HepG2 (cell line): ENCODE measurements at regions not wholly inside any gene's neighbourhood (a gene's known extent, or its start where the extent isn't known, plus 50 kb on each side); places are given as distances from the start of the nearest gene placed in this dataset.

Experiments used
- ATAC-seq: fragments of 200-7000 bp; cut with Tn5 transposase; 3 replicates; pipeline ENCODE4 v1.9.1; 2020; ENCODE audit warnings: mild to moderate bottlenecking, moderate library complexity
- BruUV-seq: library from RNA; stranded (reverse); fragments of 400-500 nt; replicated peaks from 2 replicates; lab custom pipeline; 2021; lab: Mats Ljungman, UMichigan
- CTCF ChIA-PET: fragments of 300-600 bp; formaldehyde crosslinking; extraction: SDS; loops from one replicate; lab custom pipeline; 2021; ENCODE audit warnings: low total read pairs, inconsistent platforms, low intra/inter-chr PET ratio; lab: Yijun Ruan, JAX
- POLR2A ChIA-PET: fragments of 350-600 bp; sonication (Branson Sonifier 250); formaldehyde crosslinking; loops from one replicate; lab custom pipeline; 2020; ENCODE audit warnings: antibody characterized with exemption, inconsistent platforms; lab: Yijun Ruan, JAX
- DNase-seq: peaks from one replicate; pipeline ENCODE4 v3.0.0-alpha.2; 2015; ENCODE audit warnings: low spot score
- FAIRE-seq: peaks from 3 replicates; lab custom pipeline; 2011; peaks lifted over from hg19 to GRCh38; lab: Jason Lieb, UNC
- H2AFZ ChIP-seq: one replicate; pipeline ENCODE4 v1.6.1; 2011; ENCODE audit warnings: low read length, inconsistent platforms
- H3K27ac ChIP-seq: fragments of 300-600 bp; 3 replicates; pipeline ENCODE4 v1.8.0; 2011; ENCODE audit warnings: mixed run types, mild to moderate bottlenecking, mixed read lengths, low read length, inconsistent platforms; ENCODE audit not compliant: insufficient read depth; ENCODE audit errors: extremely low read length
- H3K27me3 ChIP-seq, 2 experiments: fragments of 200-600 bp in 1 of 2; 2 replicates in 1 of 2; 3 replicates in 1 of 2; pipeline versions ENCODE4 v1.6.0 to v1.8.0; 2011; ENCODE audit warnings: low read length in 2 of 2, mild to moderate bottlenecking in 2 of 2, moderate library complexity in 2 of 2, inconsistent platforms in 1 of 2; ENCODE audit not compliant: insufficient read depth in 2 of 2, control insufficient read depth in 1 of 2
- H3K36me3 ChIP-seq, 2 experiments: fragments of 200-600 bp in 1 of 2; replicated peaks in 1 of 2; 2 replicates in 1 of 2; 3 replicates in 1 of 2; pipeline versions ENCODE4 v1.5.1 to v1.8.0; 2011; ENCODE audit warnings: low read length in 2 of 2, inconsistent platforms in 1 of 2; ENCODE audit not compliant: insufficient read depth in 2 of 2, control insufficient read depth in 1 of 2
- H3K4me1 ChIP-seq: 2 replicates; pipeline ENCODE4 v1.5.1; 2012; ENCODE audit warnings: low read length, inconsistent platforms; ENCODE audit not compliant: insufficient read depth
- H3K4me2 ChIP-seq: 2 replicates; pipeline ENCODE4 v1.6.0; 2011; ENCODE audit warnings: low read depth, low read length, inconsistent platforms
- H3K4me3 ChIP-seq, 3 experiments: fragments of 200-600 bp in 1 of 3; sonication (generic), shearing (Covaris generic) in 1 of 3; replicated peaks in 1 of 3; 2 replicates each; pipeline ENCODE4 v1.5.1; 2011 to 2016; ENCODE audit warnings: low read length in 3 of 3, inconsistent platforms in 2 of 3, low read depth in 2 of 3, mild to moderate bottlenecking in 2 of 3, control low read depth in 1 of 3, mixed read lengths in 1 of 3; ENCODE audit not compliant: insufficient read depth in 1 of 3
- H3K79me2 ChIP-seq: one replicate; pipeline ENCODE4 v1.6.1; 2011; ENCODE audit warnings: low read length, inconsistent platforms; ENCODE audit not compliant: insufficient read depth
- H3K9ac ChIP-seq: 2 replicates; pipeline ENCODE4 v1.6.0; 2011; ENCODE audit warnings: mild to moderate bottlenecking, low read depth, low read length, inconsistent platforms; ENCODE audit not compliant: insufficient read depth
- H3K9me3 ChIP-seq: 2 replicates; pipeline ENCODE4 v1.5.1; 2012; ENCODE audit warnings: mild to moderate bottlenecking, low read length
- H4K20me1 ChIP-seq: 2 replicates; pipeline ENCODE4 v1.6.0; 2011; ENCODE audit warnings: inconsistent platforms, mild to moderate bottlenecking, low read length, moderate library complexity; ENCODE audit not compliant: insufficient read depth
- HDAC1 ChIP-seq: sonication (generic); formaldehyde crosslinking; IDR thresholded peaks from 2 replicates; pipeline ENCODE4 v1.5.1; 2020; ENCODE audit warnings: mild to moderate bottlenecking, missing genetic modification reagents
- ISX ChIP-seq: sonication (generic); formaldehyde crosslinking; conservative IDR thresholded peaks from 2 replicates; pipeline ENCODE4 v1.5.0; 2020; ENCODE audit warnings: missing genetic modification reagents
- MZF1 ChIP-seq: sonication (generic); formaldehyde crosslinking; IDR thresholded peaks from 2 replicates; pipeline ENCODE4 v1.8.1; 2023; ENCODE audit warnings: mild to moderate bottlenecking, missing genetic modification reagents, borderline replicate concordance
- ZFP62 ChIP-seq: sonication (generic); formaldehyde crosslinking; IDR thresholded peaks from 2 replicates; pipeline ENCODE4 v1.4.0; 2020; ENCODE audit warnings: missing genetic modification reagents
- ZMYM3 ChIP-seq: sonication (generic); formaldehyde crosslinking; IDR thresholded peaks from 2 replicates; pipeline ENCODE4 v1.5.1; 2020; ENCODE audit warnings: mild to moderate bottlenecking, missing genetic modification reagents
- ZNF121 ChIP-seq: sonication (generic); formaldehyde crosslinking; IDR thresholded peaks from 2 replicates; pipeline ENCODE4 v1.5.0; 2020; ENCODE audit warnings: mild to moderate bottlenecking, missing genetic modification reagents
- ZNF18 ChIP-seq: sonication (generic); formaldehyde crosslinking; IDR thresholded peaks from 2 replicates; pipeline ENCODE4 v1.8.0; 2022; ENCODE audit warnings: mild to moderate bottlenecking, missing genetic modification reagents; ENCODE audit not compliant: insufficient replicate concordance
- ZNF235 ChIP-seq: sonication (generic); formaldehyde crosslinking; IDR thresholded peaks from 2 replicates; pipeline ENCODE4 v1.8.1; 2023; ENCODE audit warnings: mild to moderate bottlenecking, missing genetic modification reagents, borderline replicate concordance
- ZNF264 ChIP-seq: sonication (generic); formaldehyde crosslinking; IDR thresholded peaks from 2 replicates; pipeline ENCODE4 v1.4.0; 2020; ENCODE audit warnings: missing genetic modification reagents
- ZNF33B ChIP-seq: sonication (generic); formaldehyde crosslinking; IDR thresholded peaks from 2 replicates; pipeline ENCODE4 v1.5.1; 2020; ENCODE audit warnings: mild to moderate bottlenecking, missing genetic modification reagents
- ZNF687 ChIP-seq: sonication (generic); formaldehyde crosslinking; IDR thresholded peaks from 2 replicates; pipeline ENCODE4 v1.5.1; 2020; ENCODE audit warnings: mild to moderate bottlenecking, missing genetic modification reagents, moderate library complexity
- ZNF772 ChIP-seq: sonication (generic); formaldehyde crosslinking; IDR thresholded peaks from 2 replicates; pipeline ENCODE4 v1.5.0; 2020; ENCODE audit warnings: mild to moderate bottlenecking, missing genetic modification reagents
- WGBS: methylation state at CpG from one replicate; pipeline ENCODE4 v1.1.6; 2017; ENCODE audit warnings: low lambda C conversion rate; 5-methylcytosine and 5-hydroxymethylcytosine counted together
- in situ Hi-C: cut with HindIII; loops from 2 replicates; pipeline ENCODE4 v1.10.0; 2017; ENCODE audit warnings: low pct_unique_long_range_greater_than_20kb; ENCODE audit not compliant: extremely low pct_ligation_motif_present
- intact Hi-C: fragments of 100-400 bp; cut with micrococcal nuclease; formaldehyde crosslinking; loops from one replicate; pipeline ENCODE4 v1.10.0; 2022; ENCODE audit not compliant: unreplicated experiment
- TF ChIP-seq, protein P1 (sequence below): sonication (generic); formaldehyde crosslinking; IDR thresholded peaks from 2 replicates; pipeline ENCODE4 v1.8.0; 2022; ENCODE audit warnings: missing genetic modification reagents, mild to moderate bottlenecking, borderline replicate concordance
- TF ChIP-seq, protein P2 (sequence below): sonication (generic); formaldehyde crosslinking; IDR thresholded peaks from 2 replicates; pipeline ENCODE4 v1.4.0; 2020; ENCODE audit warnings: mild to moderate bottlenecking, missing genetic modification reagents, borderline replicate concordance

DNA sequence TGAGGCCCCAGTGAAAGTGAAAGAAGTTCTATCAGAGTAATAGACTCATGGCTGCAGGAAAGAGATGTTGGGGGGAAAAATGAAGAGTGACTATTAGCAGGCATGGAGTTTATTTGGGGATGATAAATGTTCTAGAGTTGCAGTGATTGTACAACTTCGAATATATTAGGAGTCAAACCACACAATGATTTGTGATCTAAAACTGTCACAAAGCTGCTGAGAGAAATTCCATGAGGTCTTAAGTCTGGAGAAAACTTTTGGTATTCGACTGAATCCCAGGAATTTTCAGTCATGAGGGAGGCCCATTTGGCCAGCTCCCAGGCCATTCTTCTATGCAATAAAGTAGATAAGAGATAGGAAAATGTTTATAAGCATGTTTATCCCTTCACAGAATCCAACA lies 55.9 kb upstream of the UNC5B start:
- no peak for FAIRE-seq
- H3K4me3 ChIP-seq = no peak overlapping the region
- no peaks in the 10 kb centered on the region for H3K4me1 ChIP-seq
- no peak overlapping the region for H2AFZ ChIP-seq
- peaks cover 1 to 18% of the 10 kb centered on the region in 2 experiments; a peak in 4 of 5 replicates for H3K27me3 ChIP-seq
- no peak overlapping the region for H3K9ac ChIP-seq
- H4K20me1 ChIP-seq = no peaks in the 10 kb centered on the region
- no peak overlapping the region for H3K27ac ChIP-seq
- no peak for ATAC-seq
- H3K9me3 ChIP-seq = no peaks in the 10 kb centered on the region
- no peaks in the 10 kb centered on the region for H3K36me3 ChIP-seq
- ChIA-PET CTCF (no interaction called here), POLR2A (no interaction called here)
- no TSS peak for BruUV-seq
- DNase-seq = no peak
- intact Hi-C loops = no loop called here
- in situ Hi-C loops = no loop called here
- 0% methylated on average over 2 of the region's 2 CpGs for WGBS
- H3K4me2 ChIP-seq = no peak overlapping the region
- H3K79me2 ChIP-seq = no peaks in the 10 kb centered on the region
- TF ChIP-seq ZFP62 (no peak), ZNF772 (no peak), ZNF18 (no peak), MZF1 (CRISPR knock-in tag) (no peak), ZNF33B (CRISPR knock-in tag) (no peak), ISX (CRISPR knock-in tag) (no peak), ZMYM3 (CRISPR knock-in tag) (no peak), ZNF121 (CRISPR knock-in tag) (no peak), ZNF687 (CRISPR knock-in tag) (no peak), ZNF235 (no peak), HDAC1 (no peak), ZNF264 (CRISPR knock-in tag) (no peak)
- TF ChIP-seq, protein P1, sequence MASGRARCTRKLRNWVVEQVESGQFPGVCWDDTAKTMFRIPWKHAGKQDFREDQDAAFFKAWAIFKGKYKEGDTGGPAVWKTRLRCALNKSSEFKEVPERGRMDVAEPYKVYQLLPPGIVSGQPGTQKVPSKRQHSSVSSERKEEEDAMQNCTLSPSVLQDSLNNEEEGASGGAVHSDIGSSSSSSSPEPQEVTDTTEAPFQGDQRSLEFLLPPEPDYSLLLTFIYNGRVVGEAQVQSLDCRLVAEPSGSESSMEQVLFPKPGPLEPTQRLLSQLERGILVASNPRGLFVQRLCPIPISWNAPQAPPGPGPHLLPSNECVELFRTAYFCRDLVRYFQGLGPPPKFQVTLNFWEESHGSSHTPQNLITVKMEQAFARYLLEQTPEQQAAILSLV (CRISPR knock-in tag) = no peak
- TF ChIP-seq, protein P2, sequence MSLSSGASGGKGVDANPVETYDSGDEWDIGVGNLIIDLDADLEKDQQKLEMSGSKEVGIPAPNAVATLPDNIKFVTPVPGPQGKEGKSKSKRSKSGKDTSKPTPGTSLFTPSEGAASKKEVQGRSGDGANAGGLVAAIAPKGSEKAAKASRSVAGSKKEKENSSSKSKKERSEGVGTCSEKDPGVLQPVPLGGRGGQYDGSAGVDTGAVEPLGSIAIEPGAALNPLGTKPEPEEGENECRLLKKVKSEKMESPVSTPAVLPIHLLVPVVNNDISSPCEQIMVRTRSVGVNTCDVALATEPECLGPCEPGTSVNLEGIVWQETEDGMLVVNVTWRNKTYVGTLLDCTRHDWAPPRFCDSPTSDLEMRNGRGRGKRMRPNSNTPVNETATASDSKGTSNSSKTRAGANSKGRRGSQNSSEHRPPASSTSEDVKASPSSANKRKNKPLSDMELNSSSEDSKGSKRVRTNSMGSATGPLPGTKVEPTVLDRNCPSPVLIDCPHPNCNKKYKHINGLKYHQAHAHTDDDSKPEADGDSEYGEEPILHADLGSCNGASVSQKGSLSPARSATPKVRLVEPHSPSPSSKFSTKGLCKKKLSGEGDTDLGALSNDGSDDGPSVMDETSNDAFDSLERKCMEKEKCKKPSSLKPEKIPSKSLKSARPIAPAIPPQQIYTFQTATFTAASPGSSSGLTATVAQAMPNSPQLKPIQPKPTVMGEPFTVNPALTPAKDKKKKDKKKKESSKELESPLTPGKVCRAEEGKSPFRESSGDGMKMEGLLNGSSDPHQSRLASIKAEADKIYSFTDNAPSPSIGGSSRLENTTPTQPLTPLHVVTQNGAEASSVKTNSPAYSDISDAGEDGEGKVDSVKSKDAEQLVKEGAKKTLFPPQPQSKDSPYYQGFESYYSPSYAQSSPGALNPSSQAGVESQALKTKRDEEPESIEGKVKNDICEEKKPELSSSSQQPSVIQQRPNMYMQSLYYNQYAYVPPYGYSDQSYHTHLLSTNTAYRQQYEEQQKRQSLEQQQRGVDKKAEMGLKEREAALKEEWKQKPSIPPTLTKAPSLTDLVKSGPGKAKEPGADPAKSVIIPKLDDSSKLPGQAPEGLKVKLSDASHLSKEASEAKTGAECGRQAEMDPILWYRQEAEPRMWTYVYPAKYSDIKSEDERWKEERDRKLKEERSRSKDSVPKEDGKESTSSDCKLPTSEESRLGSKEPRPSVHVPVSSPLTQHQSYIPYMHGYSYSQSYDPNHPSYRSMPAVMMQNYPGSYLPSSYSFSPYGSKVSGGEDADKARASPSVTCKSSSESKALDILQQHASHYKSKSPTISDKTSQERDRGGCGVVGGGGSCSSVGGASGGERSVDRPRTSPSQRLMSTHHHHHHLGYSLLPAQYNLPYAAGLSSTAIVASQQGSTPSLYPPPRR (CRISPR knock-in tag) = no peak
